Stimulated activated CD8-positive, alpha-beta memory T cell treated with anti-CD3 and anti-CD28 coated beads, Interleukin-12 subunit alpha, Interleukin-12 subunit beta, amount 100 ng/mL, for 24 hours (primary cell): ENCODE measurements at regions not wholly inside any gene's neighbourhood (a gene's known extent, or its start where the extent isn't known, plus 50 kb on each side); places are given as distances from the start of the nearest gene placed in this dataset.

ENCODE experiments used
- DNase-seq: peaks from one replicate; pipeline ENCODE4 v3.0.0-alpha.2; 2020; ENCODE audit errors: extremely low read depth

DNA sequence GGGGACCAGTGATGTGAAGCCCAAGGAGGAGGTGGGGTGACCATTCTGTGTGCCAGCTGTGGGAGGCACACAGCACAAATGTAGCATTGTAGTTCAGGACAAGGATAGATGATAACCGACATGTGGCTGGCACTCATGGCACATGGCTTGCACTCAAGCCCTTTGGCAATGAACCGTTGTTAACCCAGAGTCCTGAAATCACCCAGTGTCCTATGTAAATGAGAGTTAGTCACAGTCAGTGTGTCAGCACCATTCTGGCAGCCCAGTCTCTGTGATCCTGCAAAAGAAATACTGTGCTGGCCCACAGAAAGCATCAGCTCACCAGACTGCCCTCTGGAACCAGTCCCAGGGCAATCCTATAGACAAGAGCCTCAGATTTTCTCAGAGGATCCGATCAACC, 339.3 kb downstream of the MID1IP1 start:
- no peak for DNase-seq

DNA sequence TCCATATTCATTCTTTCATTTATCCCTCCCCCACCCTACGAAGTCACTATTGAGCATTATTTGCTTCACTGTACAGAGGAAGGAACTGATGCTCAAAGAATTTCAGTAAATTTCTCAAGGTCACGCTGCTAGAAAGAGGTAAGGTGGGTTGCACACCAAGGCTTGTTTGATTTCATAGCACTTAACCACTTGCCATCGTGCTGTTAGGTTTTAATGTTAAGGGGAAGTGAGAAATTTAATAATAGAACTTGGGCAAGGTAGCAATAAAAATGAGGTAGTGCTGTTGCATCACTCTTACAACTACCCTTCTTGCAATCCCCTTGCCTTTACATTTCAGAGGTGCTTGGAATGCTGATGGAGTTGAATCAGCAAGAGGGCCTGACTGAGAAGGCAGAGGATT, 343.1 kb downstream of the MID1IP1 start:
- no peak for DNase-seq

DNA sequence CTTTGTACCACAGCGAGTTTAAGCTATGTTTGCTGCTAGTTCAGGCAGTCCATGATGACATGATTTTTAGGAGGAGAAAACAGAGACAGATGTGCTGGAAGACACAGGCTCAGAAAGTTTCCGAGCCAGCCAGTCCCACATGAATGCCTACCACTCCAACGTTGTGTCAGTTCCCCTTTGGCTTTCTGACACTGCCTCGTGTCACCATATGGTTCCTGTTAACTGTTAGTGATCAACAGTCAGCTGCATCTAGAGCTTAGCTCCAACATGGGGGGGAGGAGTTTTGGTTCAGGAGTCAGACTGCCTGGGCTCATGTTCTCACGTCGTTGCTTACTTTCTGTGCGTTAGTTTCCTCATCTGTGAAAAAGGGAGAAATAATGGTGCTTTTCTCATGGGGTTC, 343.7 kb downstream of the MID1IP1 start:
- no peak for DNase-seq

DNA sequence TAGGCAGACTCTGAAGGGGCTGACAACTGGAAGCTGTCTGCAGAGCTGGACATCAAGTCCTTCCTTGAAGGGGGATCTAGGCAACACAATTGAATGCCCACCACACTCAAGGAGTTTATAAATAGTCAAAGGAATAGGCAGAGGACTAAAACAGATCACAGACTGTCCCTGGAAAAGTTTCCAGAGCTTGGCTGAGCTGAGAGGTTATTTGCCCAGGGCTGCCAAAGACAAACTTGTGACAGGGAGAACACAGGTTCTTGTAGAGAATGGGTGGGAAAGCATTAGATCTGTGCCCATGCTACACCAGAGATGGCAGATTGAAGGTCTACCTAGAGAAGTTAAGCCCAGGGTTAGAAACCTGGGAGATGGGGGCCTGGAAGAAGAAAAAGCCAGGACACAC, 344.6 kb downstream of the MID1IP1 start:
- DNase-seq: no peak

DNA sequence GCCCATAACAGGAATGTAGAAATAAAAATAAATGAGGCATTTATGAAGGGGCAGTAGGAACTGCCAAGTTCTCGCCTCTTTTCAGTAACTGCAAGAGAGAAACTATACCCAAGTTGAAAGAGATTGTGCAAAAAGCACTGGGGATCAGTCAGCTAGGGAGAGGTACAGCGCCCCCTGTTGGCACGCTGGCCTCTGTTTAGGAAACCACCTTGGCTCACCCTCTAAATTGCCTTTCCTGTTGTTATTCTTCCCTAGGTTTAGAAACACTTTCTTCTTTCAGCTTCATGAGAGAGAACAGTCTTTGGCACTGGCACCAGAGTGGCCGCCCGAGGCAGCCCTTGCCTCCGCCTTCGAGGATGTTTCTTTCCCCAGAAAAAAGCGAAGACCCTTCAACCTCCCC, 348.5 kb downstream of the MID1IP1 start:
- no peak for DNase-seq

DNA sequence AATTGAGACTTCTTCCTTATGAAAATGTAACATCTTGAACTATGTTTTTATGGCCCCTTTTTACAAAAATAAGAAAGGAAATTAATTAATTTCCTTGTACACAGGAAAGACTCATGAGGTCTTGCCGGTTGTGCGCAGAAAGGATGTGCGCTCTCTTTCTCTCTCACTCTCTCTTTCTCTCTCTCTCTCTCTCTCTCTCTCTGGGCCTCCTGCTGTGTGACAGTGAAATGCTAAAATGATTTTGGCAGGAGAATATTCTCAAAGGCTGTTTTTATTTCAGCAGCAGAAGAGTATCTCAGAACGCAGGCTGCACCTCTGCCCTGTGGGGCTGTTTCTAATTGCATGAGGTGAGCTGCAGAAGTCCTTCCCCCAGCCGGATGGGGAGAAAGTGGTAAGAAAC, 349.0 kb downstream of the MID1IP1 start:
- no peak for DNase-seq

DNA sequence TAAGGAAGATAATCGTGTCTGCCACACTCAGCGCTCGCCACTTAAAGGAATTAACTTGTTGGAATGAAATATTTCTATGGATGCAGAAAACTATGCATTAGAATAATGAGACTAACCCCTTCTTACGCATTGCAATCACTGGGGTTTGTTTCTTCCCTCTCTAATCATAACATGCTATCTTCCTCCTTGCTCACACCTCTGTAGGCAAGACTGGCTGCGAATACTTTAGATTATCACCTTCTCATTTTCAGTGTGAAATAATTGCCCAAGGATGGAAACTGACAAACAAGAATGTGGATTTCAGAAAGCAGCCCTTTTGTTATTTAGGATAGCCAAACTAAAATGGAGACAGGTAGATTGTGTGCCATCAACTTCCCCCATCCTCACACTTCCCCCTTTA, 349.4 kb downstream of the MID1IP1 start:
- no peak for DNase-seq

DNA sequence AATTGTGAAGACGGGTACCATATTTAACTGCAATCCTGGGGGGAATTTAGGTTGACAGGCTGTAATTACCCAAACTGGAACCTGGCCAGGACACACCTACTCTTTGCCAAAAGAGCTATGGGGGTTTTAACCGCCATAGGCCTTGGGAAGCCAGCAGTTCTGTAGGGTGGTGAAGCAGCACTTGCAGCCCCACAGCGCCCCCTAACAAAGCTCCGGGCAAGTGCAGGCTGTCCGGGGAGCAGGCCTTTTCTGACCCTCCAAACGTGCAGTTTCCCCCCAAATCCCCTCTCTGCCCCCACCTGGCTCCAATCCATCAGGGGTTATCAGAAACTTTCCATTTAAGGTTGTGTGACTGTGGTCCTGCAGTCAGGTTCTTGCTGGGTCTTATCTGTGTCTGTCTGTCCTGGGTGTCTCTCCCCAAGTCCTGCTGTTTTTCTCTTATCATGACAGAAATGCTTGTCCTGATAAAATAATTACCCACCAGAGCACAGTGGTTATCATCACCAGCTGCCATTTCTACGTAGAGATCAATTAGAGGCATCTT, 350.9 kb downstream of the MID1IP1 start:
- DNase-seq: no peak

DNA sequence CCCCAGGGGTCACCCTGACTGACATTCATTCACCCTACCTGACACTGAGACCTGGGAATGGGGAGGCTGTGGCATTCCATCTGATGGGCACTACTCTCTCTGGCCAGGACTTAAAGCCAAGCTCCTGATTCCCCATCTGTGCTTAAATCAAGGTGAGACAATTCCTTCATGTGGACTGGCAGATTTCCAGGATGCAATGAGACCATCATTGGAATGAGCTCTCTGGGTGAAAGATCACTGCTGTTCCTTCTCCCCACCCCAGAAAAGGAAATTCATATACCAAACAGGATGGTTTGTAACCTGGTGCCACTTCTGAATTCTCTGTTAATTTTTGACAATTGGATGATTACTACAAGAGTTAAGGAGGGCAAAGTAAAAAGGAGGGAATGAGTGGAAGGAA, 354.8 kb downstream of the MID1IP1 start:
- no peak for DNase-seq

DNA sequence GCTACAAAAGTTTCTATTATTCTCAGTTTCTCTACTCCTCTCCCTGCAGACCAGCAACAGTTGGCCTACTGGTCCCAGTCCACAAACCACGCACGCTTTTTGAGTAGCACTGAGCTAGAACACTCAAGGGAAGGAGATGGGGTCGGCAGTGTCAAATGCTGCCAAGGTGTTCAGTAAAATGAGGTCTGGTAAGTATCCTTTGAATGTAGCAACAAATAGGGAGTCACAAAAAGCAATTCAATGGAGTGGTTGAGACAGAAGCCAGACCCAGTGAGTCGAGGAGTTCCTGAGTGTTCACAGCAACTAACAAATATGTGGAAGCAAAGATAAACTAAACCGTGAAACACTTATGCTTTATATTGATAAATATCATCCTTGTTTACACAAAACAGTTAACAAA, 355.7 kb downstream of the MID1IP1 start:
- no peak for DNase-seq

DNA sequence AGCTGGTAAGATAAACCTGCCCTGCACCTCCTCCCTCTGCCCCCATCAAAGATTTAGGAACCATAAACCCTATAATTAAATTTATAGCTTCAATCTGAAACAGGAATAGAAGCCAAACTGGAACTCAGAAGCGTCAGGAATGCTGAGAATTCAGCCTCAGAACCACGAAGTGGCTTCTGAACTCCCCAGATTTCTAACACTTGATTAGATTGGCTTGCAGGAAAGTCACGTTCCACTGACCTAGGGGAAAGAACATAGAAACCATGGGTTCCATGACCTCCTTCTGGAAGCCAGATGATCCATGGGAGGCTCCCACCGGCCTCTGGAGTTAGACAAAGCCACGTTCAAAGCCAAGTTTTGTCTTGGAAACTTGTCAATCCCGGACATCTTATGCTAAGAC, 356.5 kb downstream of the MID1IP1 start:
- DNase-seq: no peak

DNA sequence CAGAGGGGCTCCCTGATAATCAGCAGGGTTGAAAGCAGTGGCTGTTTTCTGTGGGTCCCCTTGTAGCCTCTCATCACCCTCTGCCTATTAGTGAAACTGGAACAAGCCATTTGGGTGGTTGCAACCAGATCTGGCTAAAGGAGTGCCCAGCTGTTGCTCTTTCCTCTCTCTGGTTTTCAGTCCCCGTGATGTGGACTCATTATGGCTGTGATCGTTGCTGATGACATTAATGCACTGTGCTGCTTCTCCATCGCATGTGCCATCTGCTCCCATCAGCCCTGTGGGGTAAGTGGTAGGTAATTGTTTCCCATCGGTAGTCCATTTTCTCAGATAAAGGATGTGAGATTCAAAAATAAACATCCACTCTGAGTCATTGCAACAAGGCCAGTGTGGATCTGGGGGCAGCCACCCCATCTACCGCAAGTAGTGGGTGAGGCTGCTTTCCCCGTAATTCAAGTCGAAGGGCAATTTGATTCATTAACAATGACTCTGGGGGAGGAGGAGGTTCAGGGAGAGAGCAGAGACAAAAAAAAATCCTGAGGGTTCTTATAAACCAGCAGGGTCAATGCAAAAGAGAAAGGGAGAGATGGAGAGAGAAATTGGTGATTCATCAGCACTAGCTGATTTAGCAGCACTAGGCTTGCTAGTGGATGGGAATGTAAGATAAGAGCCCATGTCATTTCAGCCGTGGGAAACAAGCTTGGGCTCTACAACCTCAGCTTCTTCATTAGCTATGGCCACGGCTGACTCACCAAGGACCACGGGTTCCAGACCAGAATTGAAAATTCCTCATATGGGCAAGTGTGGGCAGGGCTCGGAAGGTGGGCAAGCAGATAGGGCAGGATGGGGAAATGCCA, 357.8 kb downstream of the MID1IP1 start:
- no peak for DNase-seq

DNA sequence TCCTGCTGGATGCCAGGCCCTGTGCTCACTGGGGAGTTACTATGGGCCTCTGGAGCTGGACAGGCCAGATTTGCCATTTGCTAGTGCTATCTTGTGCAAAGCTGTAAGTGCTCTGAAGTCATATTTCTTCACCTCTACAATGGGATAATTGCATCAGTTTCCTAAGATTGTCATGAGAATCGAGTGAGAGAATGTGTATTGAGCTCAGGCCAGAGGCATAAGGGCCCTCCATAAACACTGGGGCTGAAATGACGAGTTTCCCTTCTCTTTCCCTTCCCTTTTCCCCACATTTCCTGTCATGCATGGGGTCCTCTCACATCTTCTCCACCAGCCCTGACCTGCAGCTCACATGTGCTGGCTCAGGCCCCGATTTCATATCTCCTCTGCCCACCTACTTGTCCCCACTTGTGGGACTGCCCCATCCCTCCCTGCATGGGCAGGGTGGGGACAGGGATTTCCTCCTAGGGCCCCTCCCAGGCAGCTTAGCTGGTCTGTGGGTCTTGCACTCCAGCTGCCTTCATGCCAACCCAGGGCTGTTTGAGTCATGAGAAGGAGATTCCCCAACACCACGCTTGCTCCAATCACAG, 358.8 kb downstream of the MID1IP1 start:
- DNase-seq: no peak

DNA sequence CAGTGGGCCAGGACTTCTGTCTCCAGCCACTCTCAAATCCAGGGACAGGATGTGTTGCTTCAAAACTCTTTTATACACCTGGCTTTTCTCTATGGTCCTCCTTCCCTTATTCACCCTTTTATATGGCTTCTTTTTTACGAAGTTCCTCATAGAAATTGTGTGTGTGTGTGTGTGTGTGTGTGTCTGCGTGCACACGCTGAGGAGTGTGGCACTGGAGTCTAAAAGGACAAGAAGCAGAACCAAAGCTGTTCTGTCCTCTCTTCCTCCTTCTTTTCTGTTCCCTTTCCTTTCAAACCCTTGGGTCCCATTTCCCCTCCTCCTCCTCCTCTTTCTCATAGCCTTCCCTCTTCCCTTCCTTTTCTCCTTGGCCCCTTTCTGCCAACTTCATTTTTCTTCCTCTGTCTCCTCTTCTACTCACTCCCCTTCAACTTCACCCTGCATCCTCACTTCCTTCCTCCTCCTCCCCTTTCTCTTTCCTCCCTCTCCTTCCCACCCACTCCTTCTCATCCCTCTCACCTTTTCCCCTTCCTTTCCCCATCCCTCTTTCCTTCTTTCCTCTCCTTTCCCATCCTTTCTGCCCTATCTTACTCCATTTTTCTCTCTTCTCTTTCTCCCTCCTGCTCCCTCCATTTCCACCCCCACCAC, 360.5 kb downstream of the MID1IP1 start:
- no peak for DNase-seq

DNA sequence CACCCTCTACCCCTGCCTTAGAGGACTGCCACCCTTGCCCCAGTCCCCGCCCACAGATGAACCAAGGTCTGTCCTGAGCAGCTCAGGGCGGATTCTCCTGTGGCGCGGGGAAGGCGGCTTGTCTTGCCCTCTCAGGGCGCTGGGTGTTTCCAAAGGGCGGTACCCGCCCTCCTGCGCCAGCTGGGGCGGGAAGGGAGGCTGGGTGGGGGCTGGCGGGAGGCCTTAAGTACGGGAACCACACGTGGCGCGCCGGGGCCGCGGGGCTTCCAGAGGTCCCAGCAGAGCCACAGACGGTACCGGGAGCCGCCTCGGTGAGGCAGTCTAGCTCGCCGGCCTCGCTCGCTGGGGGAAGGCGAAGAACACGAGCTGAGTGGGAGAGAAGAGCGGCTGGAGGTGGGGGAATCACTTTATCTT, 361.1 kb downstream of the MID1IP1 start:
- no peak for DNase-seq

DNA sequence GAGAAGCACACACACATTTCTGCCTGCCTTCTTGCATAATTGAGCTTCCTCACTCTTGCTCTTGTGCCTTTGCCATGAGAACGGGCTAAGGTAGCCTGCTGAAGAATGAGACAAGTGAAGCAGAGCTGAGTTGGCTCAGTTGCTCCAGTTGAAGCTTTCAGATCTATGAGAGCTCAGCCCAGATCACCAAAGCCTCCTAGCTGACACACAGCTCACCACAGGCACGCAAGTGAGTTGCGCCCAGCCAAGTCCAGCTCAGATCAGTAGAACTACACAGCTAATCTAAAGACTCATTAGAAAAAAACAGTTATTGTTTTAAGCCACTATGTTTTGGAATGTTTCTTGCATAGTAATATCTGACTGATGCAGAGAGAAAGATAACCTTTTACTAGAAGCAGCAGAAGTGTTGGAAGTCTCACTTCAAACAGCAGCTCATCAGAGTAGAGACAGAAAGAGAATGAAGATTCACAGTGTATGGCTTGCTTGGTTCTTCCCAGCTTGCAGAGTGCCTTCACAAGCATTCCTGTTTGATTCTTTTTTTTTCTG, 362.4 kb downstream of the MID1IP1 start:
- no peak for DNase-seq

DNA sequence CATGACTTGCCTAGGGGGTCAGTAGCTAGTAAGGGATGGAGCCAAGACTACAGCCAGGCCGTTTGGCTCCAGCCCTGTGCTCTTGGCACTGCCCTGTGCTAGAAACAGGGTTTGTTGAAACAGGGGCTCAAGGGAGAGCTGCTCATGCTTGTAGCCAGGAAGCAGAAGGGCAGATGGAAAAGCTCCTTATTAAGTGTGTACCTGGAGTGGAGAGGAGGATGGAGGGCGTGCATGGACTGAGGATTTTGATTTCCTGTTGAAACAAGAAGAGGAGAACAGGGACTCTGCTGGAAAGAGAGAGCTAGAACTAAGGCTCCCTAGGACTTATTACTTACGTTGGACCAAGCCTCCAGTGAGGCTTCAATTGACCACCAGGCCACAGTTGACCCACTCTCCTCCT, 363.0 kb downstream of the MID1IP1 start:
- no peak for DNase-seq

DNA sequence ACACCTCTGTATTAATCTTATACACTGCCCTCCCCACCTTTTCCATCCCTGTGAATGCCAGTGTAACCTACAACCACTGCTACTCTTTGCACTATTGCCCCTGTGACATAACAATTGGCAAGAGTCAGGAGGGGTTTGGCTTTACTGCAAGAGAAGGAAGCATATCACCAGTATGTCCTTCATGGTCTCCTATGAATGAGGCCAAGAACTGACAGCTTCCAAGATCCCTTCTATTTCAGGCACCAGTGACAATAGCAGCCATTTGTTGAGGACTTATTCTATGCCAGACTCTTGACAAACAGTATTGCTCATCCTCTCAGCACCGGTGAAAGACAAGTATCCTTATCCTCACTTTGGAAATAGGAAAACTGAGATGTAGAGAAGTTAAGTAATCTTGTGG, 363.9 kb downstream of the MID1IP1 start:
- DNase-seq: no peak

DNA sequence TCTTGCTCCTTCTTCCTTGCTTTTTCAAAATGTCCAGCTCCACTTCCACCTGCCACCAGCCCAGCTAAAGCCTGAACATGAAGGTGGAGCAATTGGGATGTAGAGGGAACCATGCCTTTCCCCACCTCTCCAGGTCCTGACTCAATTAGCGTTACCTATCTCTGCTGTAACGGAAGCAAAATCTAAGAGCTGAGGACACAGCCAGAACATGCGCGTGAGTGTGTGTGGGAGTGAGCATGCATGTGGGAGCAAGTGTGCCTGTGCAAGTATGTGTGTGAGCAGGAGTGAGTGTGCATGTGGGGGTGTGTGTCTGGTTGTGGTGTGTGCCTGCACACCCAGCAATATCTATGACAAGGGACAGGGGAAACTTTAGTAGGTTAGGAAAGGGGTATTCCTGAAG, 364.5 kb downstream of the MID1IP1 start:
- no peak for DNase-seq

DNA sequence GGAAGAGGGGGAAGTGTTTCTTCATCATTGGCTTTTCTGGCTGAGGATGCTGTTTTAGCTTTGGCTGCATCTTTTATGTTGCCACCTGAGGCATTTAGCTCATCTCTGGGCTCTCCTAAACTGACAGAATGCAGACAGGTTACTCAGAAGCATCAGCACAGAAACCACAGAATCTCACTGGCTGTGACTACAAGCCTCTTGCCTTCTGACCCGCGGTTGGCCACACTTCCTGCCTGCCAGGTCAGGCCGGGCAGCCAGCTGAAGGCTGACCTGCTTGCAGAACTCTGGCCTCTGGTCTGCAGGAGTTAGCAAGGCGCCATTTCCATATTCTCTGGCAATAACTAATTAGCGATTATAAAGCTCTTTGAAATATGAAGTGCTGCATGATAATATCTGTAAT, 366.5 kb downstream of the MID1IP1 start:
- DNase-seq: no peak

DNA sequence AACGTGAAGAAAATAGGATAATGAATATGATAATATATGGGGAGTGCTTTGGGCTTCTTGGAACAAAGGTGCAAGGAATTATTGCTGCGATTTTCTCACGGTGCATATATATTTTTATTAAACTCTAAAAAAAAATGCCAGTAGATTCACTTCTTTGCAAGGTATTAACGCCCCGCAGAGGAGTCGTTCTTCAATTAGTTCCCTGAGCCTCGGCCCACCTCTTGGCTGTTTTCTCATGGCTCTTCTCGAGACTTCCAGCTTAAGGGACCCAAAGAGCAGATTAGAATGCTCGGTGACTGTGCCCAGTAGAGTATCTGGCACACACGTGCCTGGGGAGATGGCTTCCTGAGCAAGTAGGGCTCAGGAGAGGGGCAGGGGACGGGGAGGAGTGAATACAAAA, 367.4 kb downstream of the MID1IP1 start:
- no peak for DNase-seq

DNA sequence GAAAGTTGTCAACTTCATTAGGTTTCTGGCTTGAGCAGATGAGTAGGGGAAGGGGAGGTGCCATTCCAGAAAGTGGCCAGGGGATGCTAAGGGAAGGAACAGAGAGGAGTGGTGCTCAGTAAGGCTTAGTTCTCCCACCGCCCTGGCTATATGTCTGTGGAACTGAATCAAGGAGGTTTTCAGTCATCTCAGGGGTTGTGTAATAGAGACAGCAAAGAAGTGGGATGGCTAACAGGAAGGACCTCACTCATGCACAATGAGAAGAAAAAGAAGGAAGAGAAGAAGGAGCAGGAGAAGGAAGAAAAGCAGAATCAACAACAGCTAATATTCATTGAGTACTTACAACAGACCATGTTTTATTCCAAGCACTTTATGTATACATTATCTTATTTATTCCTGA, 368.7 kb downstream of the MID1IP1 start:
- no peak for DNase-seq

DNA sequence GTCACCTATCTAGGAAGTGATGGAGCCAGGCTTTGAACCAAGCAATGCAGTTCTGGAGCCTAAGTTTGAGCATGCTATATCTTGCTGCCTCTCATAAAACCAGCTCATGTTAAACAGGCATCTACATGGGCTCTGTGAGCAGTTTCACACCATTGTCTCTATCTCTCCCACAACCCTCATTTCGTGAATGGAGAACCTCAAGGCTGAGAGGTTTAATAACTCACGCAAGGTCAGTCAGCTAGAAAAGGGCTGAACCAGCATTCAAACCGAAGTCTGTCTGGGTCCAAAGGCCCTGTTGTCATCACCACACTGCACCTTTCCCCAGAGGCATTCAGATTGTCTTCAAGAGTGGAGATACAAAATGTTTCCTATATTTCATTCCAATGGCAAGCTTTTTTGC, 369.2 kb downstream of the MID1IP1 start:
- DNase-seq: no peak
